HG02852 (cell line): ENCODE measurements at regions not wholly inside any gene's neighbourhood (a gene's known extent, or its start where the extent isn't known, plus 50 kb on each side); places are given as distances from the start of the nearest gene placed in this dataset.
"Not testable (repeated sequence)": the region's sequence is repeated elsewhere in the genome, so short reads cannot be mapped to it uniquely, and the experiment has no call there.

ENCODE experiments used
- ATAC-seq: cut with Tn5 transposase; IDR thresholded peaks from one replicate; pipeline ENCODE4 v1.9.1; 2021; ENCODE audit warnings: mild to moderate bottlenecking, moderate library complexity; ENCODE audit not compliant: unreplicated experiment

DNA sequence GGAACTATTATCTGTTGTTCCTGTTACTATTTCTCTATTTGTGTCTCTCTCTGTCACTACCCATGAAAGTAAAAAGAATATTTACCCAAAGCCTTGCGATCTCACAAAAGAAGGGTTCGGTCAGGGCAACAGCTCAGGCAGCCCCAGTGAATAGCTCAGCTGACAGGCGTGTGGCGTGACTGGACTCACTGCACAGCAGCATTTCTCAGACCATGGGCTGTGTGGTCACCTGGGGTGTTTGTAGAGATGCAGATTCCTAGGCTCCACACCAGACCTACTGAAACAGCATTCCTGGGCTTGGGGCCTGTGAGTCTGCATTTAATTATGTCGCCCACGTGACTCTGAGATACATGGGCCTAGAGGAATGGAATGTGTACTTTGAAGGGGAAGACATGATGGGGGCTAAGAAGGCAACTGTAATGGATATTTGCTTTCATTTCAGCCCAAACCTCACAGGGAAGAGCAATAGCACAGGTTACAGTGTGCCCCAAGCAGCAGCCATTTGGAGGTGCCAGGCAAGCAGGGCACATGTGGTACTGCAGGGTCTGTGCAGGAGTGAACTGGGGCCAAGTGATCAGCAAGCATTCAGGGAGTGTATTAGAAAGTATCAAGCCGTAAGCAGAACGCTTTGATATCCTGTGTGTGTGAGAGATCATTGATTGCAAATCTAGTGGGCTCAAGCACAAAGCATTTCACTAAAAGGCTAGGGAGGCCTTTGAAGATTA is 90.4 kb upstream of the RBMS1 start:
- ATAC-seq, result no peak

DNA sequence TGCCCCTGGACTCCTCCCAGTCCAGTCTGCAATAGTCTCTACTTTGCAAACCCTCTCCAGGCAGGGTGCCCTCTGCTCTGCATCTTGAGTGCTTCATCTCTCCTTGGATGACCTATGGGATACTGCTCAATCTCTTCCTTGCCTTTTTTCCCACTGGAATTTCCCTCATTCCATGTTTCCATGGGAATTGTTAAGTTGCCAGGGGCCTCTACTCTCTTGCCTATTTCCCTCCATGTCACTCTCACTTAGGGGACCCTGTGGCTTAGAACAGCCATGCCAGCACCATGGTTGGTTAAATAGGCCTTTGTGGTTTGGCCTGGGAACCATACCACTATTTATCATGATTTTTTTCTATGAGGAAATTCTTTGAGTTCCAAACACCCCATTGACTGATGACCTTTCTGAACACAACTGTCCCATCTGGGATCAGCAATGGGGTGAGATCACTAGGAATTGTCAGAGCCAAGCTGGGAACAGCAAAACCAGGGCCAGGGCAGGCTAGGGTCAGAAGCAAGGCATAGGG is 91.4 kb upstream of the RBMS1 start:
- no peak for ATAC-seq

- no peak for ATAC-seq
Observed at GRCh38 chr2:160590664-160591063, 97.1 kb upstream of the RBMS1 start.

GRCh38 chr2:160592401-160592800 is 98.8 kb upstream of the RBMS1 start:
- ATAC-seq, result no peak

GRCh38 chr2:160592993-160593392 is 99.4 kb upstream of the RBMS1 start:
- ATAC-seq, result no peak

GRCh38 chr2:160596441-160596840 is 102.8 kb upstream of the RBMS1 start:
- no peak for ATAC-seq

- ATAC-seq, result not testable (repeated sequence)
Observed at GRCh38 chr2:160600437-160600836, 106.8 kb upstream of the RBMS1 start.

DNA sequence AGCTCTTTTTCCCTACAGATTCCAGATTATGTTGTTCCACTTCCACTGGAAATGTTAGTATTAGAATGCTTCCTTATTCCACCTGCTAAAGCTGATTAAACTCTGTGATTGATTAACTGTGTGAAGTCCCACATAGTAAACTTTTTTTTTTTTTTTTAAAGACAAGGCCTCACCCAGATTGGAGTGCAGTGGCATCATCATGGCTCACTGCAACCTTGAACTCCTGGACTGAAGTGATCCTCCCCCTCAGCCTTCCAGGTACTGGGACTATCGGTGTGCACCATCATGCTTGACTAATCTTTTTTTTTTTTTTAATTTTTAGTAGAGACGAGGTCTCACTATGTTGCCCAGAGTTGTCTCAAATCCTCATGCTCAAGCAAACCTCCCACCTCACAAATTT is 108.5 kb upstream of the RBMS1 start:
- ATAC-seq, result no peak

GRCh38 chr2:160603771-160604510 is 110.3 kb upstream of the RBMS1 start:
- no peak for ATAC-seq

DNA sequence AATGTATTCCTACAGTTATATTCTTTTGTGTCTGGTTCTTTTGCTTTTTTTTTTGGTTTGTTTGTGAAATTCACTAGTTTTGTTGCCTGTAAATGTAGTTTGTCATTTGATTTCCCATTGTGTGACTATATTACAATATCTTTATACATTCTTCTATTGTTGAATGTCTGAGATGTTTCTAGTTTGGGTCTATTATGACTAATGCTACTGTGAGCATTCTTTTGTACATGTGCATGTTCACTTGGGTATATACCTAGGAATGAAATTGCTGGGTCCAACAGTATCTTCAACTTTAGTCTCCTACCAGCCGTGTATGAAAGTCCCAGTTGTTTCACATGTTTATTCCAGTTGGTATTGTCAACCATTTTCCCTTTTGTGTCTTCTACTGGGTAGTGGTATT is 112.7 kb upstream of the RBMS1 start:
- ATAC-seq, result no peak

DNA sequence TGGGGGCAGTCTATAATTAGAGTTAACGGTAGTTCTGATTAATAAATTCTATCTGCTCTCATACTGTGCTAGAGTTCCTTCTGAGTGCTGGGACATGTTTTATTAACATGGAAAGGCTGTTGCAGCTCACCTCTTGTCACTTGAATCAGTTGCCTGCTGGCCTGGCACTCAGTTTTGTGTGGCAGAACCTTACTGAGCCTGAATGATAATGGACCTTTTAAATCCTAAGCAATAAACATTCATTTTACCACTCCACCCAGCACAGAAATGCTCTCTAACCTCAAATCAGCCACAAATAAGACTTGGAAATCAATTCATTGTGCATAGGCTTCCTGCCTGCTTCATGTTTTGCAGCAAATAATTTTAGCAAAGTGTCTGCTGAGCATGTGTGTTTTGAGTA is 115.0 kb upstream of the RBMS1 start:
- no peak for ATAC-seq

DNA sequence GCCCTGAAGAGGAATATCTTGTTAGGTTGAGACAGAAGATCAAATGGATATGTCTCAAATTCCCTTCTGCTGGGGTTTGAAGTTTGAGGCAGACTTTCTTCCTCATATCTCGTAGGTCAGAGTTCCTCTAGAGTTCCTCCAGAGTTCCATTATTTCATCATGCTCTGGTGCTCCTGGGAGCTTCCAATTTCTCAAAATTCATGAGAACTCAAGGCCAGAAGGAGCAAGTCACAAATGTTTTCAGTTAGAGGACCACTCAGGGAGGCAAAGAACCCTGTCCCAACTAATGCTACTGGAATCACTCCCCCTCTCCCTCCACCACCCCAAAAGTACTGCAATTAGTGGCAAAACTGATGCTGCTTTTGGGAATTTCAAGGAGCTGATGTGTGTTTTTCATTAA is 115.7 kb upstream of the RBMS1 start:
- ATAC-seq, result no peak

GRCh38 chr2:160610041-160610440 is 116.4 kb upstream of the RBMS1 start:
- ATAC-seq, result no peak

- ATAC-seq, result no peak
Observed at GRCh38 chr2:160612266-160612856, 118.8 kb upstream of the RBMS1 start.

- no peak for ATAC-seq
Observed at GRCh38 chr2:160613466-160614153, 120.0 kb upstream of the RBMS1 start.

DNA sequence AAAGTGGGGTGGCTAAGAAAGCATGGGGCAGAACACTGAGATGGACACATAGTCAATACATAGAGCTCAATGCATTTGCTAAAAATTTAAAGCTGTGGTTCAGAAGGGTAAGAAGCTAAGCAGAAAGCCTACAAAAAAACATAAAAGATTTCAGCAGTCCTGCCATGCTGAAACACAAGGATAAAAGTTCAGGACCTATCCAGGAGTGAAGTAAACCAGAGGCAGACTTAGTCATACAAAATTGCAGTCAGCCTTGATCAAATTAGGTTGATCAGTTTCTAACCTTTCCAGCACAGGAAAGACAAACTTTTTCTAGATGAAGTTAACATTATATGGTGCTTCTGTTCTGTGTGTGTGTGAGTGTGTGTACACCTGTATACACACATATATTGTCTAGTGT is 120.8 kb upstream of the RBMS1 start:
- no peak for ATAC-seq

GRCh38 chr2:160615706-160616105 is 122.1 kb upstream of the RBMS1 start:
- ATAC-seq, result no peak

- no peak for ATAC-seq
Observed at GRCh38 chr2:160616149-160616548, 122.5 kb upstream of the RBMS1 start.

DNA sequence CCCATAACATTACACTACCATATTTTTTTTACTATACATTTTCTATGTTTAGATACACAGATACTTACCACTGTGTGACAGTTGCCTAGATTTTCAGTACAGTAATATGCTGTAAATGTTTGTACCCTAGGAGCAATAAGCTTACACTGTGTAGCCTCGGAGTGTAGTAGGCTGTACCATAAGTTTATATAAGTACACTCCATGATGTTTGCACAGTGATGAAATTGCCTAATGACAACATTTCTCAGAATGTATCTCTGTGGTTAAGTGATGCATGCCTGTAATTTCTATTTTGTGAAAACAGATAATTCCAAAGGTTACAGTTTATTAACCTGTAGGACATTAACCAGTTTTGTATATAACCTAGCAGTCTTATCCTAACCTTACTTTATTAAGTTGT is 128.1 kb upstream of the RBMS1 start:
- ATAC-seq, result no peak

GRCh38 chr2:160628020-160628637 is 134.5 kb upstream of the RBMS1 start:
- not testable (repeated sequence) for ATAC-seq

GRCh38 chr2:160628811-160629210 is 135.2 kb upstream of the RBMS1 start:
- no peak for ATAC-seq
